ENCODE measurements at regions not wholly inside any gene's neighbourhood (a gene's known extent, or its start where the extent isn't known, plus 50 kb on each side); places are given as distances from the start of the nearest gene placed in this dataset.

DNA sequence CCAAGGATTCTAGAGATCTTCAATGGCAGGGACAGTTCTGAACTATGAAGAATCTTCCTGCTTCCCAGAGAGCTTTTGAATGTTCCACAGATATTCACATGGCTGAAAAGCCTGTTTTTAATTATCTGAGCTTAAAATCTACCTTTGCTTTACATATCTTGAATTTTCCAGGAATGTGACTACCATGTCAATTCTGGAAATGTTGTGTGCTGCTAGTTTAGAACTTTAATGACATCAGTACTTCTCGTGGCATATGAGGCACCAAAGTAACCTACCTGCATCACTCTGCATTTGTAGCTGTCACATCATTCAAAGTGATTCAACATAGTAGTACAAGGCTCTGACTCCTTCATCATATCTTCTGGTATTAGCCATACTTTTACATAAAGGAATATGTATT, 122.7 kb upstream of the NFIA start:
- FAIRE-seq, result no peak
- intact Hi-C loops (cut with DNase I), result no loop called here

DNA sequence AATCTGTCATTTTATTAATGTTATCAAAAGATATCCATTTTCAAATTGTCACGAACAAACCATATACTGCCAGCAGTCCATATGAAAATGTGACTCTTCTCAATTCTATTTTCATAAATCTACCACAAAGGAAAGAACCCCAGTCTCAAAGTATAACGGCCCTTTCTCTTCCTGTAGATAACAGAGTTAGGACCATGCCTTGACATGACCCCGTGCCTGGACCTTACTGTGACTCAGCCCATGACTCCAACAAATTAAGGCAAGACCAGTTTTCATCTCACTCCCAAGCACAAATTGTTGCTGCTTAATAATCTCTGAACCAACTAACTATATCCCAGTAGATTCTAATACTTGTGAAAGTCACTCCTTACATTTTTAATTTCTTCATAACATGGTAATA, 124.4 kb upstream of the NFIA start:
- FAIRE-seq (no peak), DNase-seq (no peak)
- intact Hi-C loops (cut with DNase I), result no loop called here
- Histone ChIP-seq H3K9ac (ENCODE audit: low read length in 3 of 3) (no peak overlapping the region), H3K27me3 (ENCODE audit: control insufficient read depth, insufficient read depth, low read length) (no peaks in the 10 kb centered on the region), H3K4me3 (ENCODE audit: low read length in 3 of 3) (no peak overlapping the region), H3K9me3 (ENCODE audit: control insufficient read depth in 2 of 3, insufficient read depth in 1 of 3, low read length in 3 of 3) (no peaks in the 10 kb centered on the region), H3K36me3 (ENCODE audit: control insufficient read depth in 2 of 3, insufficient read depth in 3 of 3, low read length in 3 of 3) (no peaks in the 10 kb centered on the region), H3K27ac (ENCODE audit: low read depth in 2 of 2, low read length in 2 of 2) (no peak overlapping the region), H3K4me1 (ENCODE audit: control insufficient read depth in 2 of 3, insufficient read depth in 2 of 3, low read depth in 1 of 3, low read length in 3 of 3) (no peaks in the 10 kb centered on the region)
- TF ChIP-seq, protein P1, sequence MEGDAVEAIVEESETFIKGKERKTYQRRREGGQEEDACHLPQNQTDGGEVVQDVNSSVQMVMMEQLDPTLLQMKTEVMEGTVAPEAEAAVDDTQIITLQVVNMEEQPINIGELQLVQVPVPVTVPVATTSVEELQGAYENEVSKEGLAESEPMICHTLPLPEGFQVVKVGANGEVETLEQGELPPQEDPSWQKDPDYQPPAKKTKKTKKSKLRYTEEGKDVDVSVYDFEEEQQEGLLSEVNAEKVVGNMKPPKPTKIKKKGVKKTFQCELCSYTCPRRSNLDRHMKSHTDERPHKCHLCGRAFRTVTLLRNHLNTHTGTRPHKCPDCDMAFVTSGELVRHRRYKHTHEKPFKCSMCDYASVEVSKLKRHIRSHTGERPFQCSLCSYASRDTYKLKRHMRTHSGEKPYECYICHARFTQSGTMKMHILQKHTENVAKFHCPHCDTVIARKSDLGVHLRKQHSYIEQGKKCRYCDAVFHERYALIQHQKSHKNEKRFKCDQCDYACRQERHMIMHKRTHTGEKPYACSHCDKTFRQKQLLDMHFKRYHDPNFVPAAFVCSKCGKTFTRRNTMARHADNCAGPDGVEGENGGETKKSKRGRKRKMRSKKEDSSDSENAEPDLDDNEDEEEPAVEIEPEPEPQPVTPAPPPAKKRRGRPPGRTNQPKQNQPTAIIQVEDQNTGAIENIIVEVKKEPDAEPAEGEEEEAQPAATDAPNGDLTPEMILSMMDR (IDR thresholded peaks at IDR 0.05; ENCODE audit: borderline replicate concordance, extremely low read depth, insufficient read depth), result no peak

More for the DNA sequence above, 122.7 kb upstream of the NFIA start:
- Histone ChIP-seq H3K4me3 (ENCODE audit: low read length in 3 of 3) (no peak overlapping the region), H3K27ac (ENCODE audit: low read depth in 2 of 2, low read length in 2 of 2) (no peak overlapping the region), H3K9ac (ENCODE audit: low read length in 3 of 3) (no peak overlapping the region), H3K4me1 (ENCODE audit: control insufficient read depth in 2 of 3, insufficient read depth in 2 of 3, low read depth in 1 of 3, low read length in 3 of 3) (no peaks in the 10 kb centered on the region), H3K9me3 (ENCODE audit: control insufficient read depth in 2 of 3, insufficient read depth in 1 of 3, low read length in 3 of 3) (peaks cover 0 to 3% (median 0%) of the 10 kb centered on the region in 3 donors), H3K27me3 (ENCODE audit: control insufficient read depth, insufficient read depth, low read length) (no peaks in the 10 kb centered on the region), H3K36me3 (ENCODE audit: control insufficient read depth in 2 of 3, insufficient read depth in 3 of 3, low read length in 3 of 3) (no peaks in the 10 kb centered on the region)
- no peak for DNase-seq
- TF ChIP-seq, protein P1 (IDR thresholded peaks at IDR 0.05; ENCODE audit: borderline replicate concordance, extremely low read depth, insufficient read depth), result no peak

DNA sequence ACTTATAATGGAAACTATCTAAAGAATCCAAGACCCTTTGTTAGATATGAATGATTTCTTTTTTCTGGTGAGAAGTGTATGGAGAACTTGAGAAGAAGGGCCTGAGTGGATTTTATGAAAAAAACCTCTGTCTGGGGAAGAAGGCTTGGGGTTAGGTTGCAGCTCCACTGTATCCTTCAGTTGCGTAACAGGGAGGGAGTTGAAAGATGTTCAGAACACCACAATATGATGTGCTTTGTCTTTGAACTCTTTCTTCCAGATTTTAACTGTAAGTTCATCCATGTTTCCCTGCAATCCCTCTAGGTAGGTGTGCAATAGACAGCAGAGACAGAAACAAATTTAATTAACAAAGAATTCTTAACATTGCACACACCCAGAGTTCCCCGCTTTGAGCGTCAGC, 125.8 kb upstream of the NFIA start:
- Histone ChIP-seq H3K36me3 (ENCODE audit: control insufficient read depth in 2 of 3, insufficient read depth in 3 of 3, low read length in 3 of 3) (no peaks in the 10 kb centered on the region), H3K9ac (ENCODE audit: low read length in 3 of 3) (no peak overlapping the region), H3K27ac (ENCODE audit: low read depth in 2 of 2, low read length in 2 of 2) (no peak overlapping the region), H3K27me3 (ENCODE audit: control insufficient read depth, insufficient read depth, low read length) (no peaks in the 10 kb centered on the region), H3K4me1 (ENCODE audit: control insufficient read depth in 2 of 3, insufficient read depth in 2 of 3, low read depth in 1 of 3, low read length in 3 of 3) (no peaks in the 10 kb centered on the region), H3K9me3 (ENCODE audit: control insufficient read depth in 2 of 3, insufficient read depth in 1 of 3, low read length in 3 of 3) (no peaks in the 10 kb centered on the region), H3K4me3 (ENCODE audit: low read length in 3 of 3) (no peak overlapping the region)
- no peak for FAIRE-seq
- intact Hi-C loops (cut with DNase I), result no loop called here
- TF ChIP-seq, protein P1 (IDR thresholded peaks at IDR 0.05; ENCODE audit: borderline replicate concordance, extremely low read depth, insufficient read depth), result no peak
- no peak for DNase-seq

DNA sequence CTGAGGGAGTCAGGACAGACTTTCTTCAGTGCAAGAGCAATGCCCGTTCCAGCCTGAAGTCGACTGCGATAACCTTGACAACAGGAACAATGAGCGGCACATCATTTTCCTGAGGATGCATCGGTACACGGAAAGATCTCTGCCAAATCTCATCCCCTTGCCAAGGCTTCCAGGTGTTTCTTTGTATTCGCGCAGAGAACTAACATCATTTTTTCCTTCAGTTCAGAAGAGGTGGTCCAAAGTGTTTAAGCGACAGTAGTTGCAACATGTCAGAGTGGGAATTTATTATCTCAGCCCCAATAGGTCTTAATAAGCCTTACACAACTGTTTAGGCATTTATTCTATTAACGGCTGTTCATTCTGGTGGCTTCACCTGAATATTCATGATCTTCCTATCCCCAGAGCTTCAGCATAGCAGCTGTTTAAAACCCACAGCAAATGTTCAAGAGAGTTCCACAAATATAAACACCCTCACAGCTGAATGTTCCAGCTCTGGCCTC, 129.7 kb upstream of the NFIA start:
- Histone ChIP-seq H3K4me3 (ENCODE audit: low read length in 3 of 3) (no peak overlapping the region), H3K9ac (ENCODE audit: low read length in 3 of 3) (no peak overlapping the region), H3K27ac (ENCODE audit: low read depth in 2 of 2, low read length in 2 of 2) (no peak overlapping the region), H3K36me3 (ENCODE audit: control insufficient read depth in 2 of 3, insufficient read depth in 3 of 3, low read length in 3 of 3) (no peaks in the 10 kb centered on the region), H3K9me3 (ENCODE audit: control insufficient read depth in 2 of 3, insufficient read depth in 1 of 3, low read length in 3 of 3) (no peaks in the 10 kb centered on the region), H3K27me3 (ENCODE audit: control insufficient read depth, insufficient read depth, low read length) (no peaks in the 10 kb centered on the region), H3K4me1 (ENCODE audit: control insufficient read depth in 2 of 3, insufficient read depth in 2 of 3, low read depth in 1 of 3, low read length in 3 of 3) (no peaks in the 10 kb centered on the region)
- DNase-seq, result no peak
- TF ChIP-seq, protein P1 (IDR thresholded peaks at IDR 0.05; ENCODE audit: borderline replicate concordance, extremely low read depth, insufficient read depth), result no peak
- intact Hi-C loops (cut with DNase I), result no loop called here
- FAIRE-seq, result no peak
